HepG2 (cell line): ENCODE measurements at regions not wholly inside any gene's neighbourhood (a gene's known extent, or its start where the extent isn't known, plus 50 kb on each side); places are given as distances from the start of the nearest gene placed in this dataset.
A peak's percentile ranks its signal among the peaks of the same experiment; 100 is the strongest.

Experiments used
- ARNT ChIP-seq: fragments of 450-650 bp; IDR thresholded peaks from 2 replicates; pipeline ENCODE4 v1.6.1; 2017
- DNMT1 ChIP-seq: sonication (generic); formaldehyde crosslinking; IDR thresholded peaks from 2 replicates; pipeline ENCODE4 v1.5.1; 2020; ENCODE audit warnings: mild to moderate bottlenecking, missing genetic modification reagents
- EP300 ChIP-seq, 3 experiments: sonication (generic) in 1 of 3; formaldehyde crosslinking in 1 of 3; IDR thresholded peaks; 2 replicates each; pipeline versions ENCODE4 v1.5.1 to v1.6.1; 2011 to 2020; ENCODE audit warnings: low read depth in 2 of 3, low read length in 2 of 3, borderline replicate concordance in 1 of 3, improper control_type of control experiment in 1 of 3, mild to moderate bottlenecking in 1 of 3, missing genetic modification reagents in 1 of 3, moderate library complexity in 1 of 3
- FOXP1 ChIP-seq, 2 experiments: fragments of 450-650 bp in 1 of 2; IDR thresholded peaks; 2 replicates each; pipeline ENCODE4 v1.6.1; 2017 to 2018; ENCODE audit warnings: antibody characterized with exemption in 1 of 2
- HOXA7 ChIP-seq: sonication (generic); formaldehyde crosslinking; IDR thresholded peaks from 2 replicates; pipeline ENCODE4 v1.8.1; 2022; ENCODE audit warnings: mild to moderate bottlenecking, missing genetic modification reagents, moderate library complexity
- KDM5B ChIP-seq: sonication (generic); formaldehyde crosslinking; IDR thresholded peaks from 2 replicates; pipeline ENCODE4 v1.4.0; 2020; ENCODE audit warnings: missing genetic modification reagents, mild to moderate bottlenecking, borderline replicate concordance
- POGZ ChIP-seq: sonication (generic); formaldehyde crosslinking; IDR thresholded peaks from 2 replicates; pipeline ENCODE4 v1.4.0; 2020; ENCODE audit warnings: mild to moderate bottlenecking, missing genetic modification reagents
- RFXAP ChIP-seq: sonication (generic); formaldehyde crosslinking; IDR thresholded peaks from 2 replicates; pipeline ENCODE4 v1.4.0; 2020; ENCODE audit warnings: missing genetic modification reagents, borderline replicate concordance
- SALL2 ChIP-seq: sonication (generic); formaldehyde crosslinking; IDR thresholded peaks from 2 replicates; pipeline ENCODE4 v1.8.1; 2023; ENCODE audit warnings: mild to moderate bottlenecking, missing genetic modification reagents, inconsistent platforms
- SNAI1 ChIP-seq: sonication (generic); formaldehyde crosslinking; IDR thresholded peaks from 2 replicates; pipeline ENCODE4 v1.5.0; 2020; ENCODE audit warnings: mild to moderate bottlenecking, missing genetic modification reagents, borderline replicate concordance
- TBX3 ChIP-seq: fragments of 450-650 bp; IDR thresholded peaks from 2 replicates; pipeline ENCODE4 v1.6.1; 2017; ENCODE audit warnings: antibody characterized with exemption, mild to moderate bottlenecking, inconsistent platforms, borderline replicate concordance
- TCF7 ChIP-seq: sonication (generic); IDR thresholded peaks from 2 replicates; pipeline ENCODE4 v1.6.1; 2016; ENCODE audit warnings: antibody characterized with exemption, low read depth
- ZFP1 ChIP-seq: IDR thresholded peaks from 2 replicates; pipeline ENCODE4 v1.6.1; 2016
- ZMYM3 ChIP-seq: sonication (generic); formaldehyde crosslinking; IDR thresholded peaks from 2 replicates; pipeline ENCODE4 v1.5.1; 2020; ENCODE audit warnings: mild to moderate bottlenecking, missing genetic modification reagents
- ZNF143 ChIP-seq: sonication (generic); formaldehyde crosslinking; IDR thresholded peaks from 2 replicates; pipeline ENCODE4 v1.4.0; 2020; ENCODE audit warnings: missing genetic modification reagents
- ZNF382 ChIP-seq: sonication (generic); formaldehyde crosslinking; IDR thresholded peaks from 2 replicates; pipeline ENCODE4 v1.5.0; 2020; ENCODE audit warnings: missing genetic modification reagents, mild to moderate bottlenecking, borderline replicate concordance
- ZNF547 ChIP-seq: sonication (generic); formaldehyde crosslinking; IDR thresholded peaks from 2 replicates; pipeline ENCODE4 v1.5.1; 2020; ENCODE audit warnings: mild to moderate bottlenecking, missing genetic modification reagents
- ZNF607 ChIP-seq: sonication (generic); formaldehyde crosslinking; IDR thresholded peaks from 2 replicates; pipeline ENCODE4 v1.5.1; 2020; ENCODE audit warnings: missing genetic modification reagents, mild to moderate bottlenecking, borderline replicate concordance
- ZNF839 ChIP-seq: sonication (generic); formaldehyde crosslinking; IDR thresholded peaks from 2 replicates; pipeline ENCODE4 v1.4.0; 2020; ENCODE audit warnings: missing genetic modification reagents, mild to moderate bottlenecking, borderline replicate concordance
- TF ChIP-seq, protein P1 (sequence below), 2 experiments: IDR thresholded peaks; 2 replicates each; pipeline ENCODE4 v1.6.1; 2011 to 2012; ENCODE audit warnings: low read length in 2 of 2, borderline replicate concordance in 1 of 2, low read depth in 1 of 2, mild to moderate bottlenecking in 1 of 2, moderate library complexity in 1 of 2
- TF ChIP-seq, protein P2 (sequence below): sonication (generic); formaldehyde crosslinking; IDR thresholded peaks from 2 replicates; pipeline ENCODE4 v1.8.0; 2022; ENCODE audit warnings: low read depth, missing genetic modification reagents
- TF ChIP-seq, protein P3 (sequence below): sonication (generic); formaldehyde crosslinking; IDR thresholded peaks from 2 replicates; pipeline ENCODE4 v1.5.1; 2020; ENCODE audit warnings: mild to moderate bottlenecking, moderate library complexity, missing genetic modification reagents
- TF ChIP-seq, protein P4 (sequence below): sonication (generic); formaldehyde crosslinking; IDR thresholded peaks from 2 replicates; pipeline ENCODE4 v1.4.0; 2020; ENCODE audit warnings: missing genetic modification reagents

DNA sequence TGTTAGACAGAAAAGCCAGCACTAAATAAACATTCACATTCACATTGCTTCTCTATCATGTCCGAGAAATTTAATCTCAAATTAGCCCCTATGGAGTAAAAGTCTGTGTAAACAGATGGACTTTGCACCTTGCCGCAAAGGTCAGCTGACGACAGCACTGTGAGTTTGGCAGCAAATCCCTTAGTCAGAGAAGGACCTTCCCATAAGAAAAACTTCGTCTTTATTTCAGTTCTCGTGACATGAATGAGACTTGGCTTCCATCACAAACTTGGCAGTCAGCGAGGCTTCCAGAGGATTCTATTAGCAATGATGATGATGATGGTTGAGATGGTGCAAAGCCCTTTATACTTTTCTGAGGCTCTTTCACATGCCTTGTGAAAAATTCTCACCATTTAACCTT, 133.7 kb upstream of the IFNGR1 start (continued):
- TF ChIP-seq, protein P1, sequence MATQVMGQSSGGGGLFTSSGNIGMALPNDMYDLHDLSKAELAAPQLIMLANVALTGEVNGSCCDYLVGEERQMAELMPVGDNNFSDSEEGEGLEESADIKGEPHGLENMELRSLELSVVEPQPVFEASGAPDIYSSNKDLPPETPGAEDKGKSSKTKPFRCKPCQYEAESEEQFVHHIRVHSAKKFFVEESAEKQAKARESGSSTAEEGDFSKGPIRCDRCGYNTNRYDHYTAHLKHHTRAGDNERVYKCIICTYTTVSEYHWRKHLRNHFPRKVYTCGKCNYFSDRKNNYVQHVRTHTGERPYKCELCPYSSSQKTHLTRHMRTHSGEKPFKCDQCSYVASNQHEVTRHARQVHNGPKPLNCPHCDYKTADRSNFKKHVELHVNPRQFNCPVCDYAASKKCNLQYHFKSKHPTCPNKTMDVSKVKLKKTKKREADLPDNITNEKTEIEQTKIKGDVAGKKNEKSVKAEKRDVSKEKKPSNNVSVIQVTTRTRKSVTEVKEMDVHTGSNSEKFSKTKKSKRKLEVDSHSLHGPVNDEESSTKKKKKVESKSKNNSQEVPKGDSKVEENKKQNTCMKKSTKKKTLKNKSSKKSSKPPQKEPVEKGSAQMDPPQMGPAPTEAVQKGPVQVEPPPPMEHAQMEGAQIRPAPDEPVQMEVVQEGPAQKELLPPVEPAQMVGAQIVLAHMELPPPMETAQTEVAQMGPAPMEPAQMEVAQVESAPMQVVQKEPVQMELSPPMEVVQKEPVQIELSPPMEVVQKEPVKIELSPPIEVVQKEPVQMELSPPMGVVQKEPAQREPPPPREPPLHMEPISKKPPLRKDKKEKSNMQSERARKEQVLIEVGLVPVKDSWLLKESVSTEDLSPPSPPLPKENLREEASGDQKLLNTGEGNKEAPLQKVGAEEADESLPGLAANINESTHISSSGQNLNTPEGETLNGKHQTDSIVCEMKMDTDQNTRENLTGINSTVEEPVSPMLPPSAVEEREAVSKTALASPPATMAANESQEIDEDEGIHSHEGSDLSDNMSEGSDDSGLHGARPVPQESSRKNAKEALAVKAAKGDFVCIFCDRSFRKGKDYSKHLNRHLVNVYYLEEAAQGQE (IDR thresholded peaks at IDR 0.05; ENCODE audit: borderline replicate concordance in 1 of 2, low read depth in 1 of 2, low read length in 2 of 2) = no peak
- TF ChIP-seq HOXA7 (no peak), ZMYM3 (no peak), TBX3 (peak; percentile 30; the same call in 1 of the 2 replicates), POGZ (0 out of 2 replicates have a peak, but pooled peaks have one; percentile 37), RFXAP (no peak), ZNF382 (CRISPR knock-in tag) (no peak), ZNF839 (CRISPR knock-in tag) (no peak), ZNF547 (CRISPR knock-in tag) (no peak), DNMT1 (CRISPR knock-in tag) (no peak), ZNF607 (CRISPR knock-in tag) (no peak), TCF7 (peak; percentile 65), EP300 (IDR thresholded peaks at IDR 0.05; ENCODE audit: low read depth in 2 of 2, low read length in 2 of 2) (peak; percentile 87 to 89), EP300 (CRISPR knock-in tag; IDR thresholded peaks at IDR 0.05; ENCODE audit: borderline replicate concordance) (peak; percentile 71), ARNT (no peak), KDM5B (CRISPR knock-in tag) (no peak), SALL2 (CRISPR knock-in tag) (no peak), ZFP1 (CRISPR knock-in tag) (no peak), FOXP1 (IDR thresholded peaks at IDR 0.05) (no peak), FOXP1 (CRISPR knock-in tag; IDR thresholded peaks at IDR 0.05) (peak; percentile 47; the same call in 1 of the 2 replicates), ZNF143 (CRISPR knock-in tag) (no peak), SNAI1 (0 out of 2 replicates have a peak, but pooled peaks have one; percentile 3)
- TF ChIP-seq, protein P2, sequence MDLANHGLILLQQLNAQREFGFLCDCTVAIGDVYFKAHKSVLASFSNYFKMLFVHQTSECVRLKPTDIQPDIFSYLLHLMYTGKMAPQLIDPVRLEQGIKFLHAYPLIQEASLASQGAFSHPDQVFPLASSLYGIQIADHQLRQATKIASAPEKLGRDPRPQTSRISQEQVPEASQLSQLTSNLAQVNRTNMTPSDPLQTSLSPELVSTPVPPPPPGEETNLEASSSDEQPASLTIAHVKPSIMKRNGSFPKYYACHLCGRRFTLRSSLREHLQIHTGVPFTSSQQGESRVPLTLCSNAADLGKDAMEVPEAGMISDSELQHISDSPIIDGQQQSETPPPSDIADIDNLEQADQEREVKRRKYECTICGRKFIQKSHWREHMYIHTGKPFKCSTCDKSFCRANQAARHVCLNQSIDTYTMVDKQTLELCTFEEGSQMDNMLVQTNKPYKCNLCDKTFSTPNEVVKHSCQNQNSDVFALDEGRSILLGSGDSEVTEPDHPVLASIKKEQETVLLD (CRISPR knock-in tag) = no peak
- TF ChIP-seq, protein P3, sequence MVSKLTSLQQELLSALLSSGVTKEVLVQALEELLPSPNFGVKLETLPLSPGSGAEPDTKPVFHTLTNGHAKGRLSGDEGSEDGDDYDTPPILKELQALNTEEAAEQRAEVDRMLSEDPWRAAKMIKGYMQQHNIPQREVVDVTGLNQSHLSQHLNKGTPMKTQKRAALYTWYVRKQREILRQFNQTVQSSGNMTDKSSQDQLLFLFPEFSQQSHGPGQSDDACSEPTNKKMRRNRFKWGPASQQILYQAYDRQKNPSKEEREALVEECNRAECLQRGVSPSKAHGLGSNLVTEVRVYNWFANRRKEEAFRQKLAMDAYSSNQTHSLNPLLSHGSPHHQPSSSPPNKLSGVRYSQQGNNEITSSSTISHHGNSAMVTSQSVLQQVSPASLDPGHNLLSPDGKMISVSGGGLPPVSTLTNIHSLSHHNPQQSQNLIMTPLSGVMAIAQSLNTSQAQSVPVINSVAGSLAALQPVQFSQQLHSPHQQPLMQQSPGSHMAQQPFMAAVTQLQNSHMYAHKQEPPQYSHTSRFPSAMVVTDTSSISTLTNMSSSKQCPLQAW (CRISPR knock-in tag) = 0 out of 2 replicates have a peak, but pooled peaks have one; percentile 42
- TF ChIP-seq, protein P4, sequence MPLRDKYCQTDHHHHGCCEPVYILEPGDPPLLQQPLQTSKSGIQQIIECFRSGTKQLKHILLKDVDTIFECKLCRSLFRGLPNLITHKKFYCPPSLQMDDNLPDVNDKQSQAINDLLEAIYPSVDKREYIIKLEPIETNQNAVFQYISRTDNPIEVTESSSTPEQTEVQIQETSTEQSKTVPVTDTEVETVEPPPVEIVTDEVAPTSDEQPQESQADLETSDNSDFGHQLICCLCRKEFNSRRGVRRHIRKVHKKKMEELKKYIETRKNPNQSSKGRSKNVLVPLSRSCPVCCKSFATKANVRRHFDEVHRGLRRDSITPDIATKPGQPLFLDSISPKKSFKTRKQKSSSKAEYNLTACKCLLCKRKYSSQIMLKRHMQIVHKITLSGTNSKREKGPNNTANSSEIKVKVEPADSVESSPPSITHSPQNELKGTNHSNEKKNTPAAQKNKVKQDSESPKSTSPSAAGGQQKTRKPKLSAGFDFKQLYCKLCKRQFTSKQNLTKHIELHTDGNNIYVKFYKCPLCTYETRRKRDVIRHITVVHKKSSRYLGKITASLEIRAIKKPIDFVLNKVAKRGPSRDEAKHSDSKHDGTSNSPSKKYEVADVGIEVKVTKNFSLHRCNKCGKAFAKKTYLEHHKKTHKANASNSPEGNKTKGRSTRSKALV = no peak
